RWPE1 (cell line): ENCODE measurements at regions not wholly inside any gene's neighbourhood (a gene's known extent, or its start where the extent isn't known, plus 50 kb on each side); places are given as distances from the start of the nearest gene placed in this dataset.

Source experiments
- CTCF ChIA-PET: fragments of 350-600 bp; sonication (Branson Sonifier 250); formaldehyde crosslinking; extraction: SDS; loops from one replicate; lab custom pipeline; 2021; lab: Yijun Ruan, JAX
- POLR2A ChIA-PET: fragments of 400-600 bp; formaldehyde crosslinking; extraction: SDS; loops from one replicate; lab custom pipeline; 2020; ENCODE audit warnings: antibody characterized with exemption; ENCODE audit not compliant: low non-redundant PET; lab: Yijun Ruan, JAX
- DNase-seq: peaks from one replicate; pipeline ENCODE4 v3.0.0; 2012; ENCODE audit warnings: low spot score
- H3K27ac ChIP-seq: fragments of 450-650 bp; 2 replicates; pipeline ENCODE4 v1.5.1; 2017
- TF ChIP-seq, protein P1 (sequence below): fragments of 450-650 bp; conservative IDR thresholded peaks from 2 replicates; pipeline ENCODE4 v1.5.1; 2017; ENCODE audit warnings: low read depth, mild to moderate bottlenecking

DNA sequence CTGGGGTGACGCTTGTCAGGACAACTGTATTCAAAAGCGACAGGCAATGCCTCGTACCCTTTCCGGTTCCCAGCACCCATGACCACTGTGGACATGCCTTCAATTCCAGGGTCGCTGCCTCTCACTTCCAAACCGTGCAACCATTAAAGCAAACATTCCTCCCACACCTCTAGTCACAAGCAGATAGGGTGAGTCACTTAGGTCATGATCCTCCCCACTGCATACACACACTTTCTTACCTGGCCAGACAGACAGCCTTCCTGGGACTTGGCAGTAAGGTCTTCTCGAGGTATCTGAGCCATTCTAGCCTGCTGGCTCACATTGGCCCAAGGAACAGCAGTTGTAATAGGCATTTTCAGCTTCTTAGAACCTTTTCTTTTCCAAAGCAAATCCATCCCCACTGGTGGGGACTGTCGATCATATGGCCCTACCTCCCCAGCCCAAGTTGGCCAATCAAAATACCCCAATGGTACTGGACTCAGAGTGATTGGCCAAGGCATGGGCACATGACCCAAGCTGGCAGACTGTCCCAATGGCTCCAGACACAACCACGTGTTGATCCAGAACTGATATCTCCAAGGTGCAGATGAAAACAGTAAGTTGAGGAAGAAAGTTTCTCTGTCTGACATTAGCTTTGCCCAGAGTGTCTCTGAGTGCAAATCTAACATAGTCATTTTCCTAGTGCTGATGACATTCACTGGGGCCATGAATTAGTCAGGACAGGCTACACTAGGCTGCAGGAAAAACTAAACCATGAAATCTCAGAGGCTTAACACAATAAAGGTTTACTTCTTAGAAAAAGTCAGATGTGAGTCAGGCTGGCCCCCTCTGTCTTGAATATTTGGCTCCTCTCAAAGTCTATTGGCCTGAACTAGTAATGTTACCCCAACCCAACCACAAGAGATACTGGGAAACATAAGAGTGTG is 113.8 kb downstream of the RRAGC start:
- ChIA-PET POLR2A (no interaction called here), CTCF (interaction anchor here (0.7 kb wide), 1 partner anchor 886 kb away, joined by 4 read pairs; no protein-coding TSS in a partner anchor)
- H3K27ac ChIP-seq = no peak overlapping the region
- peak; percentile 46 for DNase-seq
- TF ChIP-seq, protein P1, sequence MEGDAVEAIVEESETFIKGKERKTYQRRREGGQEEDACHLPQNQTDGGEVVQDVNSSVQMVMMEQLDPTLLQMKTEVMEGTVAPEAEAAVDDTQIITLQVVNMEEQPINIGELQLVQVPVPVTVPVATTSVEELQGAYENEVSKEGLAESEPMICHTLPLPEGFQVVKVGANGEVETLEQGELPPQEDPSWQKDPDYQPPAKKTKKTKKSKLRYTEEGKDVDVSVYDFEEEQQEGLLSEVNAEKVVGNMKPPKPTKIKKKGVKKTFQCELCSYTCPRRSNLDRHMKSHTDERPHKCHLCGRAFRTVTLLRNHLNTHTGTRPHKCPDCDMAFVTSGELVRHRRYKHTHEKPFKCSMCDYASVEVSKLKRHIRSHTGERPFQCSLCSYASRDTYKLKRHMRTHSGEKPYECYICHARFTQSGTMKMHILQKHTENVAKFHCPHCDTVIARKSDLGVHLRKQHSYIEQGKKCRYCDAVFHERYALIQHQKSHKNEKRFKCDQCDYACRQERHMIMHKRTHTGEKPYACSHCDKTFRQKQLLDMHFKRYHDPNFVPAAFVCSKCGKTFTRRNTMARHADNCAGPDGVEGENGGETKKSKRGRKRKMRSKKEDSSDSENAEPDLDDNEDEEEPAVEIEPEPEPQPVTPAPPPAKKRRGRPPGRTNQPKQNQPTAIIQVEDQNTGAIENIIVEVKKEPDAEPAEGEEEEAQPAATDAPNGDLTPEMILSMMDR = no peak

DNA sequence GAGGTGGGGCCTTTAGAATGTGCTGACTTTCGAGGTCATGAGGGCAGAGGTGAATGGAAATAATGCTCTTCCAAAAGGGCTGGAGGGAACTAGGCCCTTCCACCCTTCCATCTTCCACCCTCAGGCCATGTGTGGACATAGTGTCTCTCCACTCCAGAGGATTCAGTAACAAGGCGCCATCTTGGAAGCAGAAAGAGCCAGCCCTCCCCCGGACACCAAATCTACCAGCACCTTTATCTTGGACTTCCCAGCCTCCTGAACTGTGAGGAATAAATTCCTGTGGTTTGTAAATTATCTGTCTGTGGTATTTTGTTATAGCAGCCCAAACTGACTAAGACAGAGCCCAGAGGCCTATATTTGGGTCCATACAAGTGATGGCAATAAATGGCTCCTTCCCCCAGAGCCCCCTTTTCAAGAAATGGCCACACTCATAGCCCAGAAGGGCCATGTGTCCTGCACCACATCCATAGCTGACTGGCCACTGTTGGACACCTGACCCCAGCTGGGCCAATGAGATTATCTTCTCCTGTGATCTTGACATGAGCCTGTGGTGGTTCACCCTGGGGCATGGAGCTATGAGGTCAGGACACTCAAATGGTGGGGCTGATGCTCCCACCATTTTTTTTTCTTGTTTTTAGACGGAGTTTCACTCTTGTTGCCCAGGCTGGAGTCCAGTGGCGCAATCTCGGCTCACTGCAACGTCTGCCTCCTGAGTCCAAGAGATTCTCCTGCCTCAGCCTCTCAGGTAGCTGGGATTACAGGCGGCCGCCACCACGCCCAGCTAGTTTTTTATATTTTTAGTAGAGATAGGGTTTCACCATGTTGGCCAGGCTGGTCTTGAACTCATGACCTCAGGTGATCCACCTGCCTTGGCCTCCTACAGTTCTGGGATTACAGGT is 114.9 kb downstream of the RRAGC start:
- ChIA-PET POLR2A (no interaction called here), CTCF (no interaction called here)
- no peak for DNase-seq
- TF ChIP-seq, protein P1 = no peak
- H3K27ac ChIP-seq = no peak overlapping the region

- CTCF ChIA-PET = no interaction called here
- no peak overlapping the region for H3K27ac ChIP-seq
- POLR2A ChIA-PET = no interaction called here
- DNase-seq = no peak
- TF ChIP-seq, protein P1 = no peak
These were observed 116.4 kb downstream of the RRAGC start for GRCh38 chr1:38743184-38743583.

DNA sequence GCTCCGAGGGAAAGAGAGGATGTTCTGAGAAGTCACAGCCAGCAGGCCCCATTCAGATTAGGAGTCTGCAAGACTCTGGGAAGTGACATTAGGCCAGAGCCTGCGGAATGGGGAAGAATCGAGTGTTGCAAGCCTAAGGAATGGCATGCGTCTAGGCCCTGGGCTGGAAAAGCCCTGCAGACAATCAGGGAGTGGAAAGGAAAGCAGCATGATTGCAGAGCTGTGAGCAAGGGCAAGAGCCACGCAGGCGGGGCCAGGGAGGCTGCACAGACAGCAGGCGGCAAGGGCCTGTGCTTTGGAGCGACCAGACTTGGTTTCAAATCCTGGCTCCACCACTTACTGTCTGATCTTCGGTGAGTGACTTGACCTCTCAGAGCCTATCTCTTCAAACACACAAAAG is 118.2 kb downstream of the RRAGC start:
- H3K27ac ChIP-seq = no peak overlapping the region
- no peak for DNase-seq
- ChIA-PET CTCF (interaction anchor here (0.6 to 0.8 kb wide), 3 partner anchors 283 to 714 kb away, joined by 3 to 4 read pairs (median 3); no protein-coding TSS in a partner anchor), POLR2A (no interaction called here)
- TF ChIP-seq, protein P1 = no peak

DNA sequence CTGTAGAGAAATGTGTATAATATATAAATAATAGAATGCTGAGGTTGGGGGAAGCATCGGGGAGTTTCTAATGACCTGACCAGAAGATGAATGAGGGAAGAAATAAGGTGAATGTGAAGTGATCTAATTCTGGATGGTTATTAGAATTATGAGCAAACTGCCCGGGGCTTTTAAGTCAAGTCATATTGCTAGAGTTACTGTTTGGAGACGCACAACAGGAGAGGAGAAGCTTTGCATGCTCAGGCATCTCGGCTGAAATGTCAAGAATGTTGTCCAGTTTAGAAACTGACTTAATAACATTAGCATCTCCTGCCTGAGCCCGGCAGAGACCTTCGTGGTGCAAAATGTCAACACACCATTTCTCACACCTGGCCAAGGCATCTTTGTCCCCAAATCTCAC is 119.1 kb downstream of the RRAGC start:
- DNase-seq = peak; percentile 36
- TF ChIP-seq, protein P1 = no peak
- no peak overlapping the region for H3K27ac ChIP-seq
- POLR2A ChIA-PET = no interaction called here
- CTCF ChIA-PET = interaction anchor here (0.8 kb wide), 1 partner anchor 713 kb away, joined by 3 read pairs; no protein-coding TSS in a partner anchor

- no peak for DNase-seq
- TF ChIP-seq, protein P1 = no peak
- ChIA-PET CTCF (interaction anchor here (0.6 kb wide), 1 partner anchor 586 kb away, joined by 3 read pairs; no protein-coding TSS in a partner anchor), POLR2A (no interaction called here)
- H3K27ac ChIP-seq = no peak overlapping the region
These were observed 121.4 kb downstream of the RRAGC start for GRCh38 chr1:38738207-38738606.
